Skin epidermis (tissue), 12 donors: ENCODE measurements at regions not wholly inside any gene's neighbourhood (a gene's known extent, or its start where the extent isn't known, plus 50 kb on each side); places are given as distances from the start of the nearest gene placed in this dataset.
"Not testable (repeated sequence)": the region's sequence is repeated elsewhere in the genome, so short reads cannot be mapped to it uniquely, and the experiment has no call there.

Experiments
- H3K27ac ChIP-seq, 21 experiments: fragments of 200-600 bp; sonication (generic) in 11 of 21; one replicate each; pipeline ENCODE4 v1.5.0; 2020; ENCODE audit warnings: mild to moderate bottlenecking in 3 of 21, inconsistent platforms in 2 of 21, moderate library complexity in 2 of 21
- H3K4me3 ChIP-seq, 7 experiments: fragments of 200-600 bp; sonication (generic) in 2 of 7; one replicate each; pipeline ENCODE4 v1.5.0; 2020; ENCODE audit warnings: inconsistent platforms in 2 of 7, mild to moderate bottlenecking in 2 of 7, moderate library complexity in 1 of 7

DNA sequence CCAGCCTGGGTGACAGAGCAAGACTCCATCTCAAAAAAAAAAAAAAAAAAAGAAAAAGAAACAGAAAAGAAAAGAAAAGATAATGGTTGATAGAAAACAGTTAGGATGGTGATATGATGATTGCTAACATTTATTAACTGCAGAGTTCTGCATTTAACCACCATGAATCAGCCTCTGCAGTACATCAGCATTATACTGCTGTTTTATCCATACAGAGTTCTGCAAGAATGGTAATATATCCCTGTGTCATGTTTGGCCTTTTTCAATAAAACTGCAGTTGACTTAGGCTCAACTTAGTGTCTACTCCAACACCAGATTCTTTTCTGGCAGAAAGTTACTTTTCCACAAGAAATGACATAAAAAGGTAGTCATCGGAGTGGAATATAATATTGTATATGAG, 62.6 kb downstream of the DUSP6 start:
- no peak overlapping the region for H3K4me3 ChIP-seq
- H3K27ac ChIP-seq = no peak overlapping the region

DNA sequence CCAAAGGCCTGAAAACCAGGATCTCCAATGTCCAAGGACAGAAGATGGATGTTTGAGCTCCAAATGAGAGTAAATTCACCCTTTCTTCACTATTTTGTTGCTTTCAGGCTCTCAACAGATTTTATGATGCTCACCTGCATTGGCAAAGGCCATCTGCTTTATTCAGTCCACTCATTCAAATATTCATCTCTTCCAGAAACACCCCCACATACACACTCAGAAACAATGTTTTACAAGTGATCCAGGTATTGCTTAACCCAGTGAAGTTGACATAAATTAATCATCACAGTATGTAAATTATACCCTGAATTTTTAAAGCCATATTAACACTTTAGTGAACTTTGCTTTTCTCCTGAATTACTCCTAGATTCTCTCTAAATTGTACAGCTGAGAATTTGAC, 63.3 kb downstream of the DUSP6 start:
- Histone ChIP-seq H3K27ac (no peak overlapping the region), H3K4me3 (no peak overlapping the region)

DNA sequence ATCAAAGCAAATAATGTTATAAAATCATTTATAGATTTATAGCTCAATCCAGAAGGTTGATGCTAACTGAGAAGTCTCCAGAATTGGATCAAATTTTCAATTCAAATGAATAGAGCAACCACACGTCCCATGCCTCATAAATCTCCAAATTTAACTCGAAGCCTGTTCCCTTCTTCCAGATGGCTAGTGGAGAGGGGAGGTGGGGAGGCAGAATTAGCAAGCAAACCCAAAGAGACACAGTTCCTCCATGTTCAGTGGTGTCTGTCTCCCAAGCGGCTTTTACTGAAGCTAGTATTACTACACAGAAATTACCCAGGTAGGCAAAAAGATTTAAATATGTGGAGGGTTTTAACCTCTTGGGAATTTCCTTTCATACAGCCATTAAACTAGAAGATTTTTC, 65.8 kb downstream of the DUSP6 start:
- Histone ChIP-seq H3K4me3 (no peak overlapping the region), H3K27ac (no peak overlapping the region)

DNA sequence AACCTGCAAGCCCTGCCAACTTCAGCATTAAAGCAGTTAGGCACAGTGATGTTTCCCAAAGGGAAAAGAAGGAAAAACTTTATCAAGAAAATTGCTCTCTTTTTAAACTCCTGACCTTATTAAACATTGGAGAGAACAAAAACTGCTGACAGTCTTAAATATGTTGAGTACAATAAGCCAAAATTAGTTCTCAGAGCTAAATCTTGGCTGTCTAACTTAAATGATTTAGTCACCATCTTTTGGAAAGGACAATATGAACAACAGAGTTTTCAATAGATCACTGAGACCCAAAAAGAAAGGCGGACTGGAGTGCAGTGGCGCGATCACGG, 70.8 kb downstream of the DUSP6 start:
- Histone ChIP-seq H3K4me3 (no peak overlapping the region), H3K27ac (peak overlapping the region in 16 of 21 experiments; percentile 1 to 76 (median 48))

DNA sequence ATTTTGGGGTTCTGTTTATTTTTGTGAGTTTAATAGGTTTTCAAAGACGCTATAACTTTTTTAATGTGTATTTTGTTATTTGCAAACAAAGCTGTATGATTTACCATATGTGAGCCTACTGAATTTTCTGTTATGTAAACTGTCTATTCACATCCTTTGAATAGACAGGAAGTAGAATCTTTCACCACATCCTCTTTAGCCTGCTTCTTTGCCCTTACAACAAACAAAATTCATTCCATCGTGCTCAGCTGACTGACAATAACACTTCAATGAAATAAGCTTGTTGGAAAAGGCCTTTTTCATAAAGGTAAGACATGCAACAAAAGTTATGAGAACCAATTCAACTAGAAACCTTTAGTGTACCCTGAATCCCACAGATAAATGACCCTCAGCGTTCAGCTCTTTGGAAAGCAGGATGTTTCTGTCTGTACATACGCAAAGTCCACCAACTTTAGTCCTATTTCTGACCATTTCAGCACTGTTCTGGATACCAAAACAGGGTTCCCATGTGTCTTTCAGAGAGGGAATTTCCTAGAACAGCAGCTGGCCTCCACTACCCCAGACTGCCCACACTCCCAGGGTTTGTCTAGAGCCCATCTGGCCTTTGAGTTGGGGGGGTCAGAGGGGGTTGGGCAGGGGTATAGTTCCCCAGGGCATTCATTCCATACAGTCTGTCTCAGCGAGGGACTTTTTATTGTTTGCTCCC, 71.3 kb downstream of the DUSP6 start:
- H3K4me3 ChIP-seq = no peak overlapping the region
- peak overlapping the region in 16 of 21 experiments; percentile 1 to 76 (median 48) for H3K27ac ChIP-seq

GRCh38 chr12:89279499-89279898, 72.8 kb downstream of the DUSP6 start:
- Histone ChIP-seq H3K4me3 (no peak overlapping the region), H3K27ac (no peak overlapping the region)

DNA sequence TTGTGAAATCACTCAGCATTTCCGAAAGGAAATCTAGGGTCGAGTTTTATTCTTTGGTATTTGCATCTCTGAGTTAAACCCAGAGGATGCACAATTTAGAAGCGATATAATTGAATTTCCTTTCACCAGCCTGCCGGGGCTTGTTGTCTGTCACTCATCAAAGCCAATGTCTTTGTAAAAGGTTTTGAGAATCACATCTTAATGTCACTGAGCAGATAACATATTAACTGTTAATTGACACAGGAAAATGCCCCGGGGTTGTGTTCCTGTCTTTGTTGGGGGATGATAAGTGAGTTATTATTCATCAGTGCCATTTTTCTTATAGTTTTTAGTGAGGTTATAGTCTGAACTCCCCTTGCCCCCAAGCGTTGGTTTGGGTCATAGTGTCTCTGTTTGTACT, 73.4 kb downstream of the DUSP6 start:
- no peak overlapping the region for H3K4me3 ChIP-seq
- no peak overlapping the region for H3K27ac ChIP-seq

DNA sequence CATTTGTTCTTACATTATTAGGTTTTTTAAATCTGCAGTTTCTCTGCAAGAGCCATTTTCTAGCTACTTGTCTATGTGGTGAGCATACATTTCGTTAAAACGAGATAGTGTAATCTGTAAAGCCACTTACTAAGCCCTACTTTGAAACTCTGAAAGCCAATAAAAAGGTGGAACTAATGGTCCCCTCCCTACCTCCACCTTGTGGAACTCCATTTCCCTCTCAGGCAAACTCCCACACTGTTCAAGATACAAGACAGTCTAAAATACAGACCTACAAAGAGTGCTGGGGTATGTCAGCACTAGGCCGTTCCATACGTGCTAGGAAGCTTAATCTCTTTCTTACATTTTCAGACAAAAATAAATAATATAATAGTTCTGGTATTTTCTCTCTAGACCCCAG, 74.1 kb downstream of the DUSP6 start:
- H3K27ac ChIP-seq = no peak overlapping the region
- H3K4me3 ChIP-seq = no peak overlapping the region

DNA sequence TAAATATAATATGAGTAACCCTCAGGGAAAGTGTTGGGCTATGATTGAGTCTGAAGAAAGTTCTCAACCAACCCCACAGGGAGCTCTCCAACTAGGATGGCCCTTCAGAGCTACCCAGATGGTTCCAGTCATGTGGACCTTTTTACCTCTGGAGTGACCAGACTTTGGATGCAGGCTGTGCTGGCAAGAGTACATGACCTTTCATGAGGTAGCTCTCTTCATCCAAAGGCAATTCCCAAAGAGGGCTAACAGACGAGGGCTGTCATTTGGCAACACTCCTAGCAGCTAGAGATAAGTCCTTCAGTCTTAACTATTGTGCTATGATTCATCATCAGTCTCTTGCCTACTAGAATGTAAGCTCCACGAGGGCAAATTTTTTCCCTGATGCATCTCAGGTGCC, 75.4 kb downstream of the DUSP6 start:
- Histone ChIP-seq H3K27ac (no peak overlapping the region), H3K4me3 (no peak overlapping the region)

DNA sequence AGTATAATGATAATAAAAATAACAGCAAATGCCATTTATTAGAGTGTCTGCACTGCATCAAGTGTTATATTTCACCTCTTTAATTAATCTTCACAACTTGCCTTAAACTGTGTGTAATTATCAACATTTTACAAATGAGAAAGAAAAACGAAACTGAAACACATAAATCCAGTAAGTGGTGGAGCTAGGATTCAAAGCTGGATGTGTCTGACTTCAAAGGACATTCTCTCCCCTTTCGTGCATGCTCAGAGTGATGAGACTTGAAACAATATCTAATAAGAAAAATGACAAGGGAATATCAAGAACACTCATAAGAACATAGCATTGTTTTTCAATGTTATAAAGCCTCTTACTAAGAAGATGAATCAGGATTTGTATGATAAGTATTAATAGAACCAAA, 78.8 kb downstream of the DUSP6 start:
- no peak overlapping the region for H3K27ac ChIP-seq

DNA sequence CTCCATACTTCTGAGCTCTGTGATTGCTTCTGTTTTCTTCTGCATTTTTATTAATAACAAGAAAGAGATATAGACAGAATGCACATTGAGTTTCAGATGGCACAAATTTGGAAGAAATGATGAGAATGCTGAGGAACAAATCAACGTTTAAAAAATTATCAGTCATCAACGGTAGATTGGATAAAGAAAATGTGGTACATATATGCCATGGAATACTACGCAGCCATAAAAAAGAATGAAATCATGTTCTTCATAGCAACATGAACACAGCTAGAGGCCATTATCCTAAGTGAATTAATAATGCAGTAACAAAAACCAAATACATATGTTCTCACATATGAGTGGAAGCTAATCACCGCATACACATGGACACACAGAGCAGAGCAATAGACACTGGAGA, 81.8 kb downstream of the DUSP6 start:
- Histone ChIP-seq H3K27ac (no peak overlapping the region), H3K4me3 (no peak overlapping the region)

More for the DNA sequence above, 78.8 kb downstream of the DUSP6 start:
- no peak overlapping the region for H3K4me3 ChIP-seq

DNA sequence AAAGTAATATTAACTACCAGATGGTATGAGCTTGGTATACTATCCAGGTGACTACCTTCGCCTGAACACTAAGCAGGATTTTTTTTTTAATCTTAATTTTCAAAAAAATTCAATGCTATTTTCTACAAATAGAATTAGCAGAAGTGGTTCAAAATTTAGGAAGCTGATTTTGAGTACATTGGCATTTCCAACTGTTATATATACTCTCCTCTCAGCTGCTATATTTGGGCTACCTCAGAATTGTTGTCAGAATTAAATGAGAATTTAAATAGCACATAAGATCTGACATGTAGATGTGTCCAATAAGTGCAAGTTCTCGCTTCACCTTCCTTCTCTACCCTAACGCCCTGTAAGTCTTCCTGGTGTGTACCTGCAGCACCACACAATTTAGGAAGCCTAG, 83.1 kb downstream of the DUSP6 start:
- no peak overlapping the region for H3K27ac ChIP-seq

DNA sequence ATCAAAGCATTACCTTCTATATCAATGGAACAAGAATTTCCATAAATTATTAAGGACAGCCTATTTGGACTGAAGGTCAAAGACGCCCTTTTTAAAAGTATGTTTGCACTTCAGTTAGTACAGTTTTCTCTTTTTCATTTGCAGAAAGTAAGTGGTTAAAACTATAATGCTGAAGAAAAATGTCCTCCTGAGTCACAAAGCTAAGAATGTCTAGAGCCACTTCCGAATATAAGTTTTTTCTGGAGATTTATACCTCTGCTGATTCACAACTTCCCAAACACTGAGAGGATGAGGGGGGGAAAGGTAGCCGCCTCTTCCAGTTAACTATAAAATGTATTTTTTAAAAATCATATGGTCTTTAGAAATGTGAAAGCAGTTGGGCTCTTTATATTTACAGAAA, 84.9 kb downstream of the DUSP6 start:
- Histone ChIP-seq H3K4me3 (no peak overlapping the region), H3K27ac (no peak overlapping the region)

More for the DNA sequence above, 83.1 kb downstream of the DUSP6 start:
- H3K4me3 ChIP-seq = no peak overlapping the region

- not testable (repeated sequence) for H3K27ac ChIP-seq, H3K4me3 ChIP-seq
These were observed 85.6 kb downstream of the DUSP6 start for GRCh38 chr12:89266574-89267188.

- no peak overlapping the region for H3K27ac ChIP-seq
- no peak overlapping the region for H3K4me3 ChIP-seq
These were observed 87.5 kb downstream of the DUSP6 start for GRCh38 chr12:89264837-89265236.

- Histone ChIP-seq H3K4me3 (no peak overlapping the region), H3K27ac (no peak overlapping the region)
These were observed 88.4 kb downstream of the DUSP6 start for GRCh38 chr12:89263900-89264299.

- no peak overlapping the region for H3K27ac ChIP-seq
These were observed 89.3 kb downstream of the DUSP6 start for GRCh38 chr12:89262855-89263552.

GRCh38 chr12:89261982-89262381, 90.3 kb downstream of the DUSP6 start:
- Histone ChIP-seq H3K4me3 (no peak overlapping the region), H3K27ac (peak overlapping the region in 1 of 21 experiments; percentile 44)

More at GRCh38 chr12:89262855-89263552, 89.3 kb downstream of the DUSP6 start:
- H3K4me3 ChIP-seq = no peak overlapping the region

DNA sequence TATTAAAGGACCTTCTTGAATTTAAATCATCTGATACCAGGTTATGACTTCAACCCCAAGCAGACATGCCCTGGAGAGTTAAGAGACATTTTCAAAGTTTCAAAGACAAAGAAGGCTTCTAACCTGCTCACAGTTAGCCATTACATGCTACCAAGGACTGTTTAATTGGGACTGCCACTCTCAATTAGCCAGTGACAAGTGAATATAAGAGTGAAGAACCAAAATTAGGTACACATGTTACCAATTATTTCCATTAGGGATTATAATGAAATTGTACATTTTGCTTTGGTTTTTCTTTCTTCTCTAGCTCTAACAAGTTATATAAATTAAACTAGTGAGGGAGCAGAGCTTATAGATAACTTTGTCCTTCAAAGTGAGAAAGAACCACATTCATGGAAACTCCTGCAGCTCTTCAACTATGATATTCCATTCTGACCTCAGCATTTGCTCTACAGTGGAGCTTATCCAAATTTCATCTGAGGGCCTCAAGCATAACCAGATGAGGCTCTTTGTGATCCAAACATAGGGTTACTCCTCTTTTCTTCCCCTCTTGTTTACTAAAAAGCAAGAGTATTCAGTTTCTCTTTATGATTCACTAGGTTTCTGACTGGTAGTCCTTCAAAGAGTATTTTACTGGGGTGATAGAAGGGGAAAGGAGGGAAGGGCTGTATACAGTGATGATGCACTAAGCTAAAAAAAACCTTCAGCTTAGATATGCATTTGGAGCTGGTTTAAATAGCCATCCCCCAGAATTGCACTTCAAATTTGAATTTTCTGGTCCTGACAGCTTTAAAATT, 91.3 kb downstream of the DUSP6 start:
- Histone ChIP-seq H3K4me3 (no peak overlapping the region), H3K27ac (no peak overlapping the region)

- no peak overlapping the region for H3K4me3 ChIP-seq
- H3K27ac ChIP-seq = no peak overlapping the region
These were observed 92.5 kb downstream of the DUSP6 start for GRCh38 chr12:89259821-89260220.
